Gastroesophageal sphincter (tissue), 4 donors: ENCODE measurements at regions not wholly inside any gene's neighbourhood (a gene's known extent, or its start where the extent isn't known, plus 50 kb on each side); places are given as distances from the start of the nearest gene placed in this dataset.

ENCODE experiments used
- ATAC-seq: fragments of 150-250 bp; one replicate; pipeline ENCODE4 v1.9.1; 2016; ENCODE audit warnings: mild to moderate bottlenecking, moderate library complexity
- H3K27ac ChIP-seq, 4 donors: fragments of 200-600 bp; sonication (generic) in 3 of 4; 1 replicate in 3 of 4; 2 replicates in 1 of 4; pipeline ENCODE4 v1.5.1; 2016 to 2019
- H3K27me3 ChIP-seq: fragments of 200-600 bp; sonication (generic); one replicate; pipeline ENCODE4 v1.5.1; 2019
- H3K36me3 ChIP-seq, 2 donors: fragments of 200-600 bp; sonication (generic); one replicate each; pipeline ENCODE4 v1.5.1; 2019; ENCODE audit warnings: control low read depth in 1 of 2
- H3K4me1 ChIP-seq, 3 donors: fragments of 200-600 bp; sonication (generic); 1 replicate in 2 of 3; 2 replicates in 1 of 3; pipeline ENCODE4 v1.5.1; 2016 to 2019; ENCODE audit warnings: control low read depth in 2 of 3
- H3K4me3 ChIP-seq, 2 donors: fragments of 200-600 bp; sonication (generic); one replicate each; pipeline ENCODE4 v1.5.1; 2019; ENCODE audit warnings: mild to moderate bottlenecking in 1 of 2, moderate library complexity in 1 of 2
- H3K9me3 ChIP-seq, 3 donors: fragments of 200-600 bp; sonication (generic); one replicate each; pipeline ENCODE4 v1.5.1; 2017 to 2019; ENCODE audit warnings: control low read depth in 2 of 3
- EP300 ChIP-seq: sonication (generic); formaldehyde crosslinking; IDR thresholded peaks from one replicate; pipeline ENCODE4 v1.6.1; 2017; ENCODE audit warnings: antibody characterized with exemption, mild to moderate bottlenecking
- POLR2A ChIP-seq, 2 donors: fragments of 450-650 bp; IDR thresholded peaks; one replicate each; pipeline ENCODE4 v1.6.1; 2017; ENCODE audit warnings: antibody characterized with exemption in 2 of 2, mild to moderate bottlenecking in 2 of 2, moderate library complexity in 1 of 2
- POLR2AphosphoS5 ChIP-seq: sonication (generic); formaldehyde crosslinking; IDR thresholded peaks from one replicate; pipeline ENCODE4 v1.6.1; 2017; ENCODE audit warnings: antibody characterized with exemption
- WGBS, 2 donors: methylation state at CpG; one replicate each; pipeline ENCODE4 v1.1.5; 2018; ENCODE audit warnings: low coverage in 1 of 2; 5-methylcytosine and 5-hydroxymethylcytosine counted together
- TF ChIP-seq, protein P1 (sequence below), 4 experiments: fragments of 200-600 bp in 2 of 4; fragments of 450-650 bp in 2 of 4; sonication (generic) in 1 of 4; IDR thresholded peaks; one replicate each; pipeline ENCODE4 v1.5.1; 2017 to 2019; ENCODE audit warnings: antibody characterized with exemption in 4 of 4, mild to moderate bottlenecking in 2 of 4, moderate library complexity in 2 of 4

DNA sequence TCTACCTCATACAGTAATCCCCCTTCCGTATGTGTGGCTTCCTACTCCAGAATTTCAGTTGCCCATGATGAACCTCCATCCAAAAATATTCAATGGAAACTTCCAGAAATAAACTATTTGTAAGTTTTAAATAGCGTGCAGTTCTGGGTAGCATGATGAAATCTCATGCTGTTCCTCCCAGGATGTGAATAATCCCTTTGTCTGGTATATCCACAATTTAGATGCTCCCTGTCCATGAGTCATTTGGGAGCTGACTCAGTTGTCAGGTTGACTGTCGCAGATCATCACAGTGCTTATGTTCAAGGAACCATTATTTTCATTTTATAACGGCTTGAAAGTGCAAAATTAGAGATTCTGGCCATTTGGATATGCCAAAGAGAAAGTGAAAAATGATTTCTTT, 290.1 kb upstream of the CDH9 start:
- H3K4me3 ChIP-seq, result no peak overlapping the region
- no peak for TF ChIP-seq EP300
- TF ChIP-seq, protein P1, sequence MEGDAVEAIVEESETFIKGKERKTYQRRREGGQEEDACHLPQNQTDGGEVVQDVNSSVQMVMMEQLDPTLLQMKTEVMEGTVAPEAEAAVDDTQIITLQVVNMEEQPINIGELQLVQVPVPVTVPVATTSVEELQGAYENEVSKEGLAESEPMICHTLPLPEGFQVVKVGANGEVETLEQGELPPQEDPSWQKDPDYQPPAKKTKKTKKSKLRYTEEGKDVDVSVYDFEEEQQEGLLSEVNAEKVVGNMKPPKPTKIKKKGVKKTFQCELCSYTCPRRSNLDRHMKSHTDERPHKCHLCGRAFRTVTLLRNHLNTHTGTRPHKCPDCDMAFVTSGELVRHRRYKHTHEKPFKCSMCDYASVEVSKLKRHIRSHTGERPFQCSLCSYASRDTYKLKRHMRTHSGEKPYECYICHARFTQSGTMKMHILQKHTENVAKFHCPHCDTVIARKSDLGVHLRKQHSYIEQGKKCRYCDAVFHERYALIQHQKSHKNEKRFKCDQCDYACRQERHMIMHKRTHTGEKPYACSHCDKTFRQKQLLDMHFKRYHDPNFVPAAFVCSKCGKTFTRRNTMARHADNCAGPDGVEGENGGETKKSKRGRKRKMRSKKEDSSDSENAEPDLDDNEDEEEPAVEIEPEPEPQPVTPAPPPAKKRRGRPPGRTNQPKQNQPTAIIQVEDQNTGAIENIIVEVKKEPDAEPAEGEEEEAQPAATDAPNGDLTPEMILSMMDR (IDR thresholded peaks at IDR 0.05), result no peak
- no peak for TF ChIP-seq POLR2A (IDR thresholded peaks at IDR 0.05)
- no peak for TF ChIP-seq POLR2AphosphoS5

GRCh38 chr5:27325513-27325912, 287.1 kb upstream of the CDH9 start:
- no peak for ATAC-seq
- no peaks in the 10 kb centered on the region for H3K9me3 ChIP-seq
- H3K4me3 ChIP-seq, result no peak overlapping the region
- TF ChIP-seq POLR2A (IDR thresholded peaks at IDR 0.05), result no peak
- no peak overlapping the region for H3K27ac ChIP-seq
- no peaks in the 10 kb centered on the region for H3K4me1 ChIP-seq
- no peaks in the 10 kb centered on the region for H3K27me3 ChIP-seq
- H3K36me3 ChIP-seq, result no peaks in the 10 kb centered on the region

More for the DNA sequence above, 290.1 kb upstream of the CDH9 start:
- H3K4me1 ChIP-seq, result no peaks in the 10 kb centered on the region
- H3K9me3 ChIP-seq, result no peaks in the 10 kb centered on the region
- H3K27me3 ChIP-seq, result no peaks in the 10 kb centered on the region
- H3K27ac ChIP-seq, result no peak overlapping the region
- no peak for ATAC-seq
- WGBS, 2 donors, result 63 to 81% methylated on average over 4 of the region's 4 CpGs
- no peaks in the 10 kb centered on the region for H3K36me3 ChIP-seq

- 89 to 100% methylated on average over 1 to 4 of the region's 4 CpGs for WGBS, 2 donors
- no peaks in the 10 kb centered on the region for H3K9me3 ChIP-seq
- H3K4me1 ChIP-seq, result no peaks in the 10 kb centered on the region
- no peak overlapping the region for H3K4me3 ChIP-seq
- TF ChIP-seq POLR2AphosphoS5, result no peak
- no peak for ATAC-seq
- no peaks in the 10 kb centered on the region for H3K27me3 ChIP-seq
- H3K36me3 ChIP-seq, result no peaks in the 10 kb centered on the region
- H3K27ac ChIP-seq, result no peak overlapping the region
Measured at GRCh38 chr5:27318701-27319100, 280.3 kb upstream of the CDH9 start.

DNA sequence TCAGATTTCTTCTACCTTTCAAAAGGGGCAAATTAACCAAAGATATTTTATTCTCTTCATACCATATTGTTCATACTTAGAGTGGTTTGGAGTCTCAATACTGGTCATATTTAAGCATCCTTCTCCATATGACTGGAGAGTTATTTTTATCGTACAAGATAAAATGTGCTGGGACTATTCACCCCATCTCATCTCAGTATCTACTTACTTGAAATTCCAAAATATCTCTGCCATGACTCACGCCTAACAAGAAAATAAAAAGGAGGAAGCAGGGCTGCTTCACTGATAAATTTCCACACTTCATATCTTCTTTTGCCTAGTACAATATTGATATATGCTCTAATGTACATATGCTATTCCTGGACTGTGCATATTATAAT, 277.9 kb upstream of the CDH9 start:
- no peaks in the 10 kb centered on the region for H3K4me1 ChIP-seq
- no peak overlapping the region for H3K27ac ChIP-seq
- no peak overlapping the region for H3K4me3 ChIP-seq
- H3K27me3 ChIP-seq, result no peaks in the 10 kb centered on the region
- H3K9me3 ChIP-seq, result no peaks in the 10 kb centered on the region
- 67 to 79% methylated on average over 2 of the region's 2 CpGs for WGBS, 2 donors
- no peaks in the 10 kb centered on the region for H3K36me3 ChIP-seq
- ATAC-seq, result no peak
- no peak for TF ChIP-seq POLR2A (IDR thresholded peaks at IDR 0.05)
- TF ChIP-seq, protein P1 (IDR thresholded peaks at IDR 0.05), result no peak
- no peak for TF ChIP-seq EP300
- no peak for TF ChIP-seq POLR2AphosphoS5

DNA sequence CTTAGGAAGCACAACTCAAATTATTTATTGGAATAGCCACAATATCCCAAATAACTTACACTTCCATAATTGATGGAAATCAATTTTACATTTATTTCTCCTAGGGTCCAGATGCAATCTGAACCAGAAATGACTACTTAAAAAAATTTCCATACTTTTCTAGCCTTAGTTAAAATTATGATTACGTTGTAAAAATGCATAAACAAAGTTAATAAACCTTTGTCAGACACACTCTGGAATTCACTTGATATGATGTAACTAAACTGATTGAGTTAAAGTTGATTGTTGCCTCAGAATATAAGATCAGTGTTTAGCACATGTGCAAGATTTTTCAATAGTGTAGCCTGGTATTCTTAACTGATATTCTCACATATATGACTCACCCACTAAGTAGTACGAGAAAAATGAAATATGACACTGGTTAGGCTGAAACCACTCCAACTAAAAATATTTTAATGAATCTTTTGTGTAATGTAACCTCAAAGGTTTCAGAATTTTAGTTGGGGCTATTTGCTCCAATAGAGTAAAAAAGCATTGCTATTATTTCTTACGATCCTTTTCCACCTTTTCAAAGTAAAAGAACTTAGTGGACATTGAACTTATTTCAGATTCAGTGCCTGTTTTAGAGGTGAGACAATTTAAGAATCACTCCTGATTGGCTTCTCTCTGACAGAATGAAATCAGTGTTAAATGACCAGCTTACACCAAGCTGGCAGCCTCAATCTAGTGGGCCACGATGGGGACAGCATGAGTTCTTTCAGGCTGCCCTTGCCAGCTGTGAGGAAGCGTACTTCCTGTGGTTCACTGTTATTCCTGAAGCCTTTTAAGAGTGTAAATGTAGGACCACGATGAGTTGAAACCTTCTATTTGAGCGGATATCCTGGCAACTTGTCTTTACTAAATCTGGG, 277.2 kb upstream of the CDH9 start:
- TF ChIP-seq, protein P1 (IDR thresholded peaks at IDR 0.05), result no peak
- no peak for TF ChIP-seq EP300
- TF ChIP-seq POLR2A (IDR thresholded peaks at IDR 0.05), result no peak
- TF ChIP-seq POLR2AphosphoS5, result no peak
- Histone ChIP-seq H3K4me1 (no peaks in the 10 kb centered on the region), H3K9me3 (no peaks in the 10 kb centered on the region), H3K27me3 (no peaks in the 10 kb centered on the region), H3K4me3 (no peak overlapping the region), H3K36me3 (no peaks in the 10 kb centered on the region), H3K27ac (no peak overlapping the region)
- ATAC-seq, result no peak
- WGBS, 2 donors, result 36 to 43% methylated on average over 7 of the region's 7 CpGs

GRCh38 chr5:27313549-27313948, 275.2 kb upstream of the CDH9 start:
- ATAC-seq, result no peak
- no peak for TF ChIP-seq POLR2AphosphoS5
- TF ChIP-seq EP300, result no peak
- TF ChIP-seq POLR2A (IDR thresholded peaks at IDR 0.05), result no peak
- TF ChIP-seq, protein P1 (IDR thresholded peaks at IDR 0.05), result no peak
- WGBS, 2 donors, result 47 to 67% methylated on average over 4 of the region's 4 CpGs
- H3K9me3 ChIP-seq, result no peaks in the 10 kb centered on the region
- no peaks in the 10 kb centered on the region for H3K36me3 ChIP-seq
- no peaks in the 10 kb centered on the region for H3K4me1 ChIP-seq
- no peak overlapping the region for H3K27ac ChIP-seq
- no peaks in the 10 kb centered on the region for H3K27me3 ChIP-seq
- H3K4me3 ChIP-seq, result no peak overlapping the region
